GM19351 (cell line): ENCODE measurements at regions not wholly inside any gene's neighbourhood (a gene's known extent, or its start where the extent isn't known, plus 50 kb on each side); places are given as distances from the start of the nearest gene placed in this dataset.
"Not testable (repeated sequence)": the region's sequence is repeated elsewhere in the genome, so short reads cannot be mapped to it uniquely, and the experiment has no call there.

Experiments
- ATAC-seq: cut with Tn5 transposase; IDR thresholded peaks from one replicate; pipeline ENCODE4 v1.9.1; 2021; ENCODE audit warnings: mild to moderate bottlenecking, moderate library complexity; ENCODE audit not compliant: unreplicated experiment

GRCh38 chr10:121317374-121317773, 280.9 kb downstream of the FGFR2 start:
- ATAC-seq, result no peak

GRCh38 chr10:121322046-121322445, 276.2 kb downstream of the FGFR2 start:
- no peak for ATAC-seq

GRCh38 chr10:121322776-121323175, 275.5 kb downstream of the FGFR2 start:
- ATAC-seq, result no peak

GRCh38 chr10:121323443-121323842, 274.8 kb downstream of the FGFR2 start:
- ATAC-seq, result no peak

GRCh38 chr10:121324678-121325213, 273.5 kb downstream of the FGFR2 start:
- no peak for ATAC-seq

GRCh38 chr10:121325490-121326231, 272.6 kb downstream of the FGFR2 start:
- no peak for ATAC-seq

- ATAC-seq, result no peak
Measured at GRCh38 chr10:121326905-121327304, 271.3 kb downstream of the FGFR2 start.

GRCh38 chr10:121327727-121328126, 270.5 kb downstream of the FGFR2 start:
- ATAC-seq, result no peak

- not testable (repeated sequence) for ATAC-seq
Measured at GRCh38 chr10:121329631-121330030, 268.6 kb downstream of the FGFR2 start.

GRCh38 chr10:121330563-121330962, 267.7 kb downstream of the FGFR2 start:
- no peak for ATAC-seq

GRCh38 chr10:121332353-121332752, 265.9 kb downstream of the FGFR2 start:
- no peak for ATAC-seq

GRCh38 chr10:121332829-121333765, 265.1 kb downstream of the FGFR2 start:
- no peak for ATAC-seq

- no peak for ATAC-seq
Measured at GRCh38 chr10:121335386-121335925, 262.8 kb downstream of the FGFR2 start.

GRCh38 chr10:121337427-121337826, 260.8 kb downstream of the FGFR2 start:
- ATAC-seq, result no peak

- no peak for ATAC-seq
Measured at GRCh38 chr10:121338206-121338980, 259.9 kb downstream of the FGFR2 start.

GRCh38 chr10:121339114-121339513, 259.1 kb downstream of the FGFR2 start:
- ATAC-seq, result no peak

- no peak for ATAC-seq
Measured at GRCh38 chr10:121340271-121340831, 257.9 kb downstream of the FGFR2 start.

GRCh38 chr10:121351540-121351939, 246.7 kb downstream of the FGFR2 start:
- ATAC-seq, result no peak

- no peak for ATAC-seq
Measured at GRCh38 chr10:121352231-121352855, 245.9 kb downstream of the FGFR2 start.

GRCh38 chr10:121355161-121355560, 243.1 kb downstream of the FGFR2 start:
- ATAC-seq, result no peak
